ENCODE measurements at regions not wholly inside any gene's neighbourhood (a gene's known extent, or its start where the extent isn't known, plus 50 kb on each side); places are given as distances from the start of the nearest gene placed in this dataset.
"Not testable (repeated sequence)": the region's sequence is repeated elsewhere in the genome, so short reads cannot be mapped to it uniquely, and the experiment has no call there.

- TF ChIP-seq CTCF (IDR thresholded peaks at IDR 0.05; ENCODE audit: control extremely low read depth in 1 of 3, insufficient read depth in 1 of 3, low read depth in 1 of 3, low read length in 3 of 3) = no peak
- no peak for TF ChIP-seq SUZ12 (IDR thresholded peaks at IDR 0.05; ENCODE audit: low read length)
- TF ChIP-seq SAP30 (IDR thresholded peaks at IDR 0.05; ENCODE audit: insufficient read depth, insufficient replicate concordance, low read length) = no peak
- TF ChIP-seq CHD2 (IDR thresholded peaks at IDR 0.05; ENCODE audit: low read length) = no peak
- TF ChIP-seq E2F6 (IDR thresholded peaks at IDR 0.05) = no peak
- no peak for TF ChIP-seq SP1 (IDR thresholded peaks at IDR 0.05; ENCODE audit: low read depth, low read length)
Observed at GRCh38 chr6:134634466-134634865, 315.4 kb downstream of the ALDH8A1 start (continued).

- H3K9ac ChIP-seq (replicated peaks in 1 of 4; ENCODE audit: extremely low read depth in 1 of 4, low read depth in 3 of 4, low read length in 3 of 4); H4K20me1 ChIP-seq (replicated peaks in 1 of 2; ENCODE audit: control insufficient read depth in 1 of 2, insufficient read depth in 2 of 2, low read length in 2 of 2); H3K4me3 ChIP-seq (ENCODE audit: extremely low read depth in 1 of 4, insufficient read depth in 2 of 4, low read depth in 3 of 4, low read length in 4 of 4); H2BK120ac ChIP-seq (replicated peaks; ENCODE audit: low read depth, low read length); H3K27ac ChIP-seq (ENCODE audit: low read depth, low read length); POLR2A ChIA-PET (ENCODE audit: partially characterized antibody); H3K23ac ChIP-seq (ENCODE audit: insufficient read length); H2BK15ac ChIP-seq (ENCODE audit: low read length); H3K18ac ChIP-seq (ENCODE audit: extremely low read depth, low read length); H3K4me2 ChIP-seq (ENCODE audit: insufficient read depth in 1 of 2, low read depth in 2 of 2, low read length in 2 of 2); H3K4me1 ChIP-seq (replicated peaks in 1 of 4; ENCODE audit: control insufficient read depth in 3 of 4, insufficient read depth in 4 of 4, low read length in 3 of 4); H3K27me3 ChIP-seq (replicated peaks in 1 of 4; ENCODE audit: control insufficient read depth in 3 of 4, extremely low read depth in 1 of 4, insufficient read depth in 3 of 4, low read length in 3 of 4); H3K79me1 ChIP-seq (ENCODE audit: low read depth, low read length); H2AK5ac ChIP-seq (ENCODE audit: low read depth, low read length); H2BK12ac ChIP-seq (ENCODE audit: low read depth, low read length); H3K56ac ChIP-seq (replicated peaks; ENCODE audit: insufficient read length, low read depth, low read length); H4K8ac ChIP-seq (ENCODE audit: extremely low read depth, insufficient read depth, low read length); H4K91ac ChIP-seq (replicated peaks; ENCODE audit: insufficient read length, low read length); H3K4ac ChIP-seq (replicated peaks; ENCODE audit: insufficient read length, low read depth, low read length); H3K36me3 ChIP-seq (ENCODE audit: control insufficient read depth in 2 of 4, insufficient read depth in 4 of 4, low read length in 3 of 4); H3K79me2 ChIP-seq (ENCODE audit: control insufficient read depth in 1 of 2, insufficient read depth in 2 of 2, low read length in 2 of 2); H3K23me2 ChIP-seq (ENCODE audit: low read depth, low read length); H2AFZ ChIP-seq (ENCODE audit: low read length); H4K5ac ChIP-seq (ENCODE audit: insufficient read length, low read depth, low read length); DNase-seq (ENCODE audit: low read depth in 1 of 2, low spot score in 2 of 2); H2BK20ac ChIP-seq (ENCODE audit: low read length); H2BK5ac ChIP-seq (ENCODE audit: low read depth, low read length); H3K14ac ChIP-seq (ENCODE audit: insufficient read length); FAIRE-seq; H3K9me3 ChIP-seq (ENCODE audit: insufficient read depth in 2 of 2, low read depth in 1 of 2, low read length in 1 of 2): not testable (repeated sequence)
- CTCF ChIA-PET (ENCODE audit: partially characterized antibody) = interaction anchor here (0.8 to 1.0 kb wide), 2 partner anchors 9 to 12 kb away, joined by 3 to 4 read pairs; no protein-coding TSS in a partner anchor
- 94% methylated on average over 42 of the region's 48 CpGs; no CpG with 5 or more reads in 1 of the 2 experiments for WGBS, 2 experiments (ENCODE audit: extremely low coverage in 1 of 2, insufficient coverage in 1 of 2, insufficient read length in 1 of 2, insufficient replicate concordance in 2 of 2, low coverage in 1 of 2, low lambda C conversion rate in 2 of 2, missing lambda C conversion rate in 1 of 2)
Observed at GRCh38 chr6:134632982-134633940, 315.3 kb upstream of the SGK1 start.
